ENCODE measurements at regions not wholly inside any gene's neighbourhood (a gene's known extent, or its start where the extent isn't known, plus 50 kb on each side); places are given as distances from the start of the nearest gene placed in this dataset.

GRCh38 chr12:125744201-125744600, 679.0 kb downstream of the AACS start:
- Histone ChIP-seq H3K4me3 (no peak overlapping the region), H3K36me3 (ENCODE audit: control insufficient read depth in 2 of 2, insufficient read depth in 2 of 2, low read length in 1 of 2) (no peaks in the 10 kb centered on the region), H2AFZ (ENCODE audit: control insufficient read depth, low read depth, low read length) (no peak overlapping the region), H3K4me1 (ENCODE audit: control insufficient read depth, insufficient read depth, low read length) (no peaks in the 10 kb centered on the region), H3K9ac (ENCODE audit: control insufficient read depth, insufficient read depth, low read length) (no peak overlapping the region), H3K9me3 (replicated peaks; ENCODE audit: control insufficient read depth, insufficient read depth, low read length) (no peaks in the 10 kb centered on the region), H3K4me2 (ENCODE audit: control insufficient read depth, insufficient read depth) (no peak overlapping the region), H4K20me1 (ENCODE audit: control insufficient read depth, insufficient read depth) (no peaks in the 10 kb centered on the region), H3K27ac (ENCODE audit: control insufficient read depth, insufficient read depth) (no peak overlapping the region), H3K27me3 (replicated peaks in 1 of 2; ENCODE audit: control insufficient read depth in 2 of 2, insufficient read depth in 2 of 2, low read length in 1 of 2) (no peaks in the 10 kb centered on the region), H3K79me2 (ENCODE audit: control insufficient read depth, insufficient read depth, low read length) (no peaks in the 10 kb centered on the region)
- no peak for DNase-seq (ENCODE audit: low read depth, low spot score)
- ChIA-PET SMC1A (ENCODE audit: uncharacterized antibody, unreplicated experiment) (no interaction called here), CTCF (no interaction called here), RAD21 (ENCODE audit: unreplicated experiment) (no interaction called here), POLR2A (no interaction called here)
- TF ChIP-seq ETV6 (conservative IDR thresholded peaks at IDR 0.05 in 1 of 2, IDR thresholded peaks at IDR 0.05 in 1 of 2; ENCODE audit: borderline replicate concordance in 1 of 2, low read depth in 1 of 2) (no peak), MTA3 (IDR thresholded peaks at IDR 0.05; ENCODE audit: borderline replicate concordance, low read length) (no peak), RCOR1 (conservative IDR thresholded peaks at IDR 0.05; ENCODE audit: low read depth, low read length) (no peak), PAX5 (IDR thresholded peaks at IDR 0.05; ENCODE audit: borderline replicate concordance, low read depth, low read length) (no peak), NBN (IDR thresholded peaks at IDR 0.05) (no peak), ZBTB11 (CRISPR knock-in tag; IDR thresholded peaks at IDR 0.05) (no peak), ZSCAN29 (IDR thresholded peaks at IDR 0.05) (no peak), SREBF1 (IDR thresholded peaks at IDR 0.05; ENCODE audit: low read length) (no peak), CBX5 (IDR thresholded peaks at IDR 0.05; ENCODE audit: low read depth) (no peak), ZNF622 (IDR thresholded peaks at IDR 0.05) (no peak), RELA (IDR thresholded peaks at IDR 0.05; ENCODE audit: borderline replicate concordance, partially characterized antibody) (no peak), MYC (IDR thresholded peaks at IDR 0.05; ENCODE audit: insufficient read depth, insufficient read length, insufficient replicate concordance, low read length, severe bottlenecking) (no peak), PML (IDR thresholded peaks at IDR 0.05; ENCODE audit: low read length) (no peak), NFYB (IDR thresholded peaks at IDR 0.05; ENCODE audit: insufficient read depth, low read depth, low read length) (no peak), HDAC2 (IDR thresholded peaks at IDR 0.05) (no peak), E4F1 (IDR thresholded peaks at IDR 0.05; ENCODE audit: borderline replicate concordance, partially characterized antibody) (no peak)
- TF ChIP-seq, protein P1, sequence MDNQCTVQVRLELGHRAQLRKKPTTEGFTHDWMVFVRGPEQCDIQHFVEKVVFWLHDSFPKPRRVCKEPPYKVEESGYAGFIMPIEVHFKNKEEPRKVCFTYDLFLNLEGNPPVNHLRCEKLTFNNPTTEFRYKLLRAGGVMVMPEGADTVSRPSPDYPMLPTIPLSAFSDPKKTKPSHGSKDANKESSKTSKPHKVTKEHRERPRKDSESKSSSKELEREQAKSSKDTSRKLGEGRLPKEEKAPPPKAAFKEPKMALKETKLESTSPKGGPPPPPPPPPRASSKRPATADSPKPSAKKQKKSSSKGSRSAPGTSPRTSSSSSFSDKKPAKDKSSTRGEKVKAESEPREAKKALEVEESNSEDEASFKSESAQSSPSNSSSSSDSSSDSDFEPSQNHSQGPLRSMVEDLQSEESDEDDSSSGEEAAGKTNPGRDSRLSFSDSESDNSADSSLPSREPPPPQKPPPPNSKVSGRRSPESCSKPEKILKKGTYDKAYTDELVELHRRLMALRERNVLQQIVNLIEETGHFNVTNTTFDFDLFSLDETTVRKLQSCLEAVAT (IDR thresholded peaks at IDR 0.05), result no peak
- TF ChIP-seq, protein P2, sequence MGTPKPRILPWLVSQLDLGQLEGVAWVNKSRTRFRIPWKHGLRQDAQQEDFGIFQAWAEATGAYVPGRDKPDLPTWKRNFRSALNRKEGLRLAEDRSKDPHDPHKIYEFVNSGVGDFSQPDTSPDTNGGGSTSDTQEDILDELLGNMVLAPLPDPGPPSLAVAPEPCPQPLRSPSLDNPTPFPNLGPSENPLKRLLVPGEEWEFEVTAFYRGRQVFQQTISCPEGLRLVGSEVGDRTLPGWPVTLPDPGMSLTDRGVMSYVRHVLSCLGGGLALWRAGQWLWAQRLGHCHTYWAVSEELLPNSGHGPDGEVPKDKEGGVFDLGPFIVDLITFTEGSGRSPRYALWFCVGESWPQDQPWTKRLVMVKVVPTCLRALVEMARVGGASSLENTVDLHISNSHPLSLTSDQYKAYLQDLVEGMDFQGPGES (IDR thresholded peaks at IDR 0.05), result no peak
- in situ Hi-C loops (cut with MboI), result no loop called here
- WGBS (ENCODE audit: insufficient coverage, insufficient replicate concordance, low lambda C conversion rate, missing lambda C conversion rate), result 23% methylated on average over 4 of the region's 4 CpGs
- intact Hi-C loops (cut with micrococcal nuclease; ENCODE audit: unreplicated experiment), result no loop called here
- no peak for ATAC-seq
- no TSS peak for BruUV-seq (replicated peaks)
- FAIRE-seq, result no peak
